ENCODE measurements at regions not wholly inside any gene's neighbourhood (a gene's known extent, or its start where the extent isn't known, plus 50 kb on each side); places are given as distances from the start of the nearest gene placed in this dataset.

DNA sequence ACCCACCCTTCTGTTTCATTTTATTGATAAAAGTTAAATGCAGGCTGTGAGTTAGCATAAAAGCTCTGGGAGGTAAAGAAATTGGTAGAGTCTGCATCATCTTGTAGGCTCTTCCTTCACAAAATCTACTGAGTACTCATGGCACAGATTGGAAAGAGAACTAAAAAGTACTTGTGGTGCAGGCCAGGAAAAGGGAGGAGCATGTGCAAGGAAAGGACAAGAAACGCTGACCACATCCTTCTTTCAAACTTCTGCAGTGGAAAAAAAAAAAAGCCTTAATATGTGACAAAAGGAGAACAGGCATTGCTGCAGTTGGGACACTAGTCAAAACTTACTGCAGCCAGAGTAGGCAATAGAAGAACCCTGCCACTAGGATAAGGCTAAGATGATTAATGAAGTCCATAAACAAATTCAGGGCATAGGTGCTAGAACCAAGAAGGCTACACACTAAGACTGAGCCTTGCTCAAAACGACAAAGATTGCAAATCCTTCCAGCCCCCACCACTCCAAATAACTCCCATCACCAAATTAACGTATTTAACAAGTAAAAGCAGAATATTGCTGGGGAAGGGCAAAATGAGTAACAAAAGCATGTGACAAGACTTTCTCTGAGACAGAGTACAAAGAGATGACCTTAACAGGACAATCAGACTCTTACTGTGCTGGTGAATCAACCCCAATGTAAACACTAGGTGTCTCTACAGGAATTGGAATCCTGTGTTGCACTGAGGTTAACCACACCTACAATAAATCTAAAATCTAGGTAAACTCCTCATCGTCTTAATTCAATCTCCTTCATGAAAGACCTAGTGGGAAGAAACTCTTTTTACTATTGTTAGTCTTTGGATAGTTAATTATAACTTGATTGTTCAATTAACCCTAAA lies 1024.8 kb downstream of the TLE1 start:
- no peak for TF ChIP-seq POLR2A (IDR thresholded peaks at IDR 0.05)
- TF ChIP-seq, protein P1, sequence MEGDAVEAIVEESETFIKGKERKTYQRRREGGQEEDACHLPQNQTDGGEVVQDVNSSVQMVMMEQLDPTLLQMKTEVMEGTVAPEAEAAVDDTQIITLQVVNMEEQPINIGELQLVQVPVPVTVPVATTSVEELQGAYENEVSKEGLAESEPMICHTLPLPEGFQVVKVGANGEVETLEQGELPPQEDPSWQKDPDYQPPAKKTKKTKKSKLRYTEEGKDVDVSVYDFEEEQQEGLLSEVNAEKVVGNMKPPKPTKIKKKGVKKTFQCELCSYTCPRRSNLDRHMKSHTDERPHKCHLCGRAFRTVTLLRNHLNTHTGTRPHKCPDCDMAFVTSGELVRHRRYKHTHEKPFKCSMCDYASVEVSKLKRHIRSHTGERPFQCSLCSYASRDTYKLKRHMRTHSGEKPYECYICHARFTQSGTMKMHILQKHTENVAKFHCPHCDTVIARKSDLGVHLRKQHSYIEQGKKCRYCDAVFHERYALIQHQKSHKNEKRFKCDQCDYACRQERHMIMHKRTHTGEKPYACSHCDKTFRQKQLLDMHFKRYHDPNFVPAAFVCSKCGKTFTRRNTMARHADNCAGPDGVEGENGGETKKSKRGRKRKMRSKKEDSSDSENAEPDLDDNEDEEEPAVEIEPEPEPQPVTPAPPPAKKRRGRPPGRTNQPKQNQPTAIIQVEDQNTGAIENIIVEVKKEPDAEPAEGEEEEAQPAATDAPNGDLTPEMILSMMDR (IDR thresholded peaks at IDR 0.05): no peak

All from upper lobe of left lung (tissue), 4 donors.